ENCODE measurements at regions not wholly inside any gene's neighbourhood (a gene's known extent, or its start where the extent isn't known, plus 50 kb on each side); places are given as distances from the start of the nearest gene placed in this dataset.

- no peak for TF ChIP-seq CTCF (IDR thresholded peaks at IDR 0.05; ENCODE audit: extremely low read depth in 1 of 2, insufficient read depth in 1 of 2, low read depth in 1 of 2, low read length in 2 of 2)
- no peak for TF ChIP-seq EZH2 (IDR thresholded peaks at IDR 0.05; ENCODE audit: borderline replicate concordance, low read depth, low read length, severe bottlenecking)
- TF ChIP-seq JUN (IDR thresholded peaks at IDR 0.05; ENCODE audit: borderline replicate concordance, insufficient read depth, insufficient read length, low read depth) = no peak
- no peak for TF ChIP-seq POLR2A (IDR thresholded peaks at IDR 0.05; ENCODE audit: low read depth, low read length)
- TF ChIP-seq MAX (IDR thresholded peaks at IDR 0.05; ENCODE audit: insufficient read depth, insufficient read length) = no peak
- no peak for TF ChIP-seq POLR2AphosphoS5 (IDR thresholded peaks at IDR 0.05; ENCODE audit: insufficient read depth, low read depth, low read length)
These were observed 94.1 kb upstream of the RFX8 start for GRCh38 chr2:101568969-101569368.
